A673 (cell line): ENCODE measurements at regions not wholly inside any gene's neighbourhood (a gene's known extent, or its start where the extent isn't known, plus 50 kb on each side); places are given as distances from the start of the nearest gene placed in this dataset.

Experiments used
- BruUV-seq: library from RNA; stranded (reverse); fragments of 400-500 nt; replicated peaks from 2 replicates; lab custom pipeline; 2021; lab: Mats Ljungman, UMichigan
- CTCF ChIA-PET: fragments of 300-600 bp; sonication (Branson Sonifier 250); formaldehyde crosslinking; loops from one replicate; lab custom pipeline; 2022; ENCODE audit warnings: antibody characterized with exemption; lab: Charles Lee
- POLR2A ChIA-PET: fragments of 300-600 bp; sonication (Branson Sonifier 250); formaldehyde crosslinking; loops from one replicate; lab custom pipeline; 2022; ENCODE audit warnings: antibody characterized with exemption; ENCODE audit not compliant: low non-redundant PET; lab: Charles Lee
- DNase-seq: peaks from one replicate; pipeline ENCODE4 v3.0.0-alpha.2; 2015; ENCODE audit warnings: low spot score
- H3K27ac ChIP-seq: fragments of 200-600 bp; sonication (generic); 2 replicates; pipeline ENCODE4 v1.5.1; 2016; ENCODE audit warnings: mixed run types, low read depth, mild to moderate bottlenecking, mixed read lengths, antibody characterized with exemption, low read length; ENCODE audit not compliant: poor library complexity, severe bottlenecking
- H3K27me3 ChIP-seq: fragments of 200-600 bp; sonication (generic); replicated peaks from 2 replicates; pipeline ENCODE4 v1.6.1; 2017; ENCODE audit warnings: mixed run types, low read depth, mild to moderate bottlenecking, mixed read lengths, antibody characterized with exemption, low read length; ENCODE audit not compliant: insufficient read depth, poor library complexity
- H3K36me3 ChIP-seq: fragments of 200-600 bp; sonication (generic); 2 replicates; pipeline ENCODE4 v1.6.1; 2016; ENCODE audit warnings: mixed run types, mild to moderate bottlenecking, mixed read lengths, antibody characterized with exemption, low read length; ENCODE audit not compliant: insufficient read depth, poor library complexity, severe bottlenecking
- H3K4me1 ChIP-seq: fragments of 200-600 bp; sonication (generic); 2 replicates; pipeline ENCODE4 v1.6.1; 2017; ENCODE audit warnings: mixed run types, mild to moderate bottlenecking, mixed read lengths, antibody characterized with exemption, low read length; ENCODE audit not compliant: insufficient read depth, poor library complexity, severe bottlenecking
- H3K4me3 ChIP-seq: fragments of 200-600 bp; sonication (generic); 2 replicates; pipeline ENCODE4 v1.5.1; 2016; ENCODE audit warnings: low read depth, mixed run types, mild to moderate bottlenecking, mixed read lengths, low read length; ENCODE audit not compliant: poor library complexity, severe bottlenecking
- H3K9me3 ChIP-seq: fragments of 200-600 bp; sonication (generic); 2 replicates; pipeline ENCODE4 v1.6.1; 2016; ENCODE audit warnings: mixed run types, low read depth, mild to moderate bottlenecking, mixed read lengths, antibody characterized with exemption, low read length; ENCODE audit not compliant: poor library complexity, severe bottlenecking
- EZH2 ChIP-seq: fragments of 200-600 bp; sonication (generic); IDR thresholded peaks from 2 replicates; pipeline ENCODE4 v1.6.1; 2017; ENCODE audit warnings: borderline replicate concordance, low read depth, mild to moderate bottlenecking, mixed read lengths, antibody characterized with exemption, low read length; ENCODE audit not compliant: poor library complexity, severe bottlenecking
- intact Hi-C: fragments of 100-400 bp; cut with micrococcal nuclease; formaldehyde crosslinking; loops from one replicate; pipeline ENCODE4 v1.10.0; 2022; ENCODE audit not compliant: unreplicated experiment
- TF ChIP-seq, protein P1 (sequence below): fragments of 300-800, 200-600 bp; sonication (generic); conservative IDR thresholded peaks from 2 replicates; pipeline ENCODE4 v1.5.1; 2017; ENCODE audit warnings: low read depth, mild to moderate bottlenecking, antibody characterized with exemption, low read length, moderate library complexity, mixed read lengths

DNA sequence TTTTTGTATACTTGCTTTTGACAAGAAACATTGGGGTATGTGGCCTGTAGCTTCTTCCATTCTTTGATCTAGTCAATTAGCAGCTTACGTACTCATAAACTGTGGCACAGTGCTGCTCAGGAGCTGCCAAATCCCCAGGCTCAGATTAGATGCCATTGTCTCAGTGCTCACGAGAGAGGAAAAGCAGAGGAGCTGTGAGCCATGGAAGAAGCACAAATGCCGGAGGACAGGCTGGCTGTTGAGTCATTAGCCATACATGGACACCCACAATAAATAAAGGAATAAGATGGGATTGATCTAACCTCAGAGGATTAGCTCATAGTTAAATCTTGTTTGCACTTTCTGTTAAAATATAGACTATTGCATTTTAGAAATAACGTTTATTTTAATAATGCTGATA lies 121.7 kb downstream of the POSTN start:
- no peaks in the 10 kb centered on the region for H3K27me3 ChIP-seq
- intact Hi-C loops = no loop called here
- no peak for DNase-seq
- no peaks in the 10 kb centered on the region for H3K9me3 ChIP-seq
- TF ChIP-seq, protein P1, sequence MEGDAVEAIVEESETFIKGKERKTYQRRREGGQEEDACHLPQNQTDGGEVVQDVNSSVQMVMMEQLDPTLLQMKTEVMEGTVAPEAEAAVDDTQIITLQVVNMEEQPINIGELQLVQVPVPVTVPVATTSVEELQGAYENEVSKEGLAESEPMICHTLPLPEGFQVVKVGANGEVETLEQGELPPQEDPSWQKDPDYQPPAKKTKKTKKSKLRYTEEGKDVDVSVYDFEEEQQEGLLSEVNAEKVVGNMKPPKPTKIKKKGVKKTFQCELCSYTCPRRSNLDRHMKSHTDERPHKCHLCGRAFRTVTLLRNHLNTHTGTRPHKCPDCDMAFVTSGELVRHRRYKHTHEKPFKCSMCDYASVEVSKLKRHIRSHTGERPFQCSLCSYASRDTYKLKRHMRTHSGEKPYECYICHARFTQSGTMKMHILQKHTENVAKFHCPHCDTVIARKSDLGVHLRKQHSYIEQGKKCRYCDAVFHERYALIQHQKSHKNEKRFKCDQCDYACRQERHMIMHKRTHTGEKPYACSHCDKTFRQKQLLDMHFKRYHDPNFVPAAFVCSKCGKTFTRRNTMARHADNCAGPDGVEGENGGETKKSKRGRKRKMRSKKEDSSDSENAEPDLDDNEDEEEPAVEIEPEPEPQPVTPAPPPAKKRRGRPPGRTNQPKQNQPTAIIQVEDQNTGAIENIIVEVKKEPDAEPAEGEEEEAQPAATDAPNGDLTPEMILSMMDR = no peak
- no peak for TF ChIP-seq EZH2
- no peak overlapping the region for H3K4me3 ChIP-seq
- H3K4me1 ChIP-seq = peaks cover 5% of the 10 kb centered on the region
- BruUV-seq = no TSS peak
- no peaks in the 10 kb centered on the region for H3K36me3 ChIP-seq
- ChIA-PET CTCF (no interaction called here), POLR2A (no interaction called here)
- no peak overlapping the region for H3K27ac ChIP-seq

- ChIA-PET CTCF (no interaction called here), POLR2A (no interaction called here)
- Histone ChIP-seq H3K9me3 (no peaks in the 10 kb centered on the region), H3K27me3 (no peaks in the 10 kb centered on the region), H3K36me3 (no peaks in the 10 kb centered on the region), H3K4me1 (peaks cover 5% of the 10 kb centered on the region), H3K27ac (no peak overlapping the region), H3K4me3 (no peak overlapping the region)
- TF ChIP-seq EZH2 = no peak
- TF ChIP-seq, protein P1 = no peak
- intact Hi-C loops = no loop called here
- no peak for DNase-seq
- BruUV-seq = no TSS peak
These were observed 122.6 kb downstream of the POSTN start for GRCh38 chr13:37475966-37476365.

- H3K36me3 ChIP-seq = no peaks in the 10 kb centered on the region
- DNase-seq = no peak
- intact Hi-C loops = no loop called here
- H3K9me3 ChIP-seq = no peaks in the 10 kb centered on the region
- no peak for TF ChIP-seq EZH2
- TF ChIP-seq, protein P1 = no peak
- ChIA-PET CTCF (no interaction called here), POLR2A (no interaction called here)
- no peaks in the 10 kb centered on the region for H3K27me3 ChIP-seq
- H3K4me1 ChIP-seq = peaks cover 4% of the 10 kb centered on the region
- no peak overlapping the region for H3K27ac ChIP-seq
- no peak overlapping the region for H3K4me3 ChIP-seq
- BruUV-seq = no TSS peak
These were observed 123.4 kb downstream of the POSTN start for GRCh38 chr13:37475151-37475550.
